ENCODE measurements at regions not wholly inside any gene's neighbourhood (a gene's known extent, or its start where the extent isn't known, plus 50 kb on each side); places are given as distances from the start of the nearest gene placed in this dataset.
A peak's percentile ranks its signal among the peaks of the same experiment; 100 is the strongest.

DNA sequence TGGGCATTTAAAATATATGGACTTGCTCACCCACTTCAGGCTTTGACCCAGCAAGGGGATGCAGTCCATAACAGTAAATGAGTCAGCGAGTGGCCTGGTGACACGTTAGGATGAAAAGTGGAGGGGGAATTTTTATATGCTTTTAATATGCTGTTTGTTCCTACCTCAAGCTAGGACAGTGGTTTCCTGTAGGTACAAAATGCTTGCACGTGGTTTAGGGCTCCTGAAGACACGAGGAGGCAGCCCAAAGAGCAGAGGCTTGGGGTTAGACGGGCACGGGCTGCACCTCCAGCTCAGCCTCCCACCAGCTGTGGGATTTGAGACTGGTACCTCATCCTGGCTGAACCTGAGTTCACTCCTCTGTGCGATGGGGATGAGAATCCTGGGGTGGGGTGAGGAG lies 306.2 kb upstream of the CXCR4 start:
- Histone ChIP-seq H3K4me2 (ENCODE audit: low read length, poor library complexity, severe bottlenecking) (no peak overlapping the region), H3K9ac (ENCODE audit: low read length) (peak overlapping the region; percentile 78), H2BK5ac (ENCODE audit: low read depth, low read length, poor library complexity, severe bottlenecking) (no peak overlapping the region), H3K9me3 (ENCODE audit: control insufficient read depth, low read length) (no peaks in the 10 kb centered on the region), H4K8ac (ENCODE audit: low read length) (no peak overlapping the region), H3K4me3 (ENCODE audit: insufficient read depth in 1 of 2, low read depth in 1 of 2, low read length in 2 of 2) (no peak overlapping the region), H3K27ac (ENCODE audit: low read length, poor library complexity, severe bottlenecking) (no peak overlapping the region), H4K91ac (ENCODE audit: low read length) (no peak overlapping the region), H3K36me3 (ENCODE audit: control insufficient read depth in 1 of 2, insufficient read depth in 2 of 2, low read depth in 1 of 2, low read length in 2 of 2) (no peaks in the 10 kb centered on the region), H3K79me1 (replicated peaks; ENCODE audit: low read length, poor library complexity, severe bottlenecking) (no peaks in the 10 kb centered on the region), H3K23ac (ENCODE audit: low read length in 2 of 2) (no peak overlapping the region), H2BK12ac (ENCODE audit: low read length in 2 of 2) (no peak overlapping the region), H2BK120ac (ENCODE audit: low read depth, low read length) (no peak overlapping the region), H3K4me1 (ENCODE audit: control insufficient read depth, insufficient read depth, low read depth, low read length) (peaks cover 2% of the 10 kb centered on the region), H3K4ac (ENCODE audit: low read depth in 1 of 2, low read length in 2 of 2) (no peak overlapping the region), H2AK5ac (ENCODE audit: low read length, severe bottlenecking) (no peak overlapping the region), H3K27me3 (ENCODE audit: control insufficient read depth in 1 of 2, insufficient read depth in 1 of 2, low read length in 2 of 2) (peaks cover 32 to 37% of the 10 kb centered on the region in 2 experiments), H2BK15ac (ENCODE audit: low read depth, poor library complexity, severe bottlenecking) (no peak overlapping the region), H2AFZ (ENCODE audit: low read depth, low read length) (no peak overlapping the region), H3K18ac (ENCODE audit: low read depth in 1 of 2, low read length in 2 of 2) (no peak overlapping the region), H3K14ac (ENCODE audit: low read length in 2 of 2) (no peak overlapping the region)
- no peak for DNase-seq
- 60% methylated on average over 7 of the region's 7 CpGs for WGBS

DNA sequence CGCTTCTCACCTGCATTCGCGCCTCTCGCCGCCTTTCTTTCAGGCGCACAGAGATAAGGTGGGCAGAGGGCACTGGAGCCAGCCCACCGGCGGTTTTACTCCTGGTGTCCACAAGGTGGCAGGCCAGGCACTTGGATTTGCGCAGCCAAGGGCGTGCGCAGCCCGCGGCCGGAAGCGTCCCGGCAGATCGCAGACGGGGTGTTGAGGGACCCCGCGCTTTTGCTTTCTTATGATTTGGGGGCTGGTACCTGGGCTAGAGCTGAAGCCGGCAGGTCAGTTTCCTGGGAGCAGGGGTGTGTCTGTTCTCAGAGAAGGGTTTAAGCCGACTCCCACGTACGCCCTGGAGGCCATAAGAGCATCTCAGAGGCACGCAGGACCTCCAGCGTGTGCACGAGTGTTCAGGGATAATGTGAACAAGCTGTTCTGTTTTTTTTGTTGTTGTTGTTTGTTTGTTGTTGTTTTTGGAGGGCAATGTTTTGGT lies 305.6 kb upstream of the CXCR4 start:
- H3K79me1 ChIP-seq (replicated peaks; ENCODE audit: low read length, poor library complexity, severe bottlenecking): no peaks in the 10 kb centered on the region
- H3K9me3 ChIP-seq (ENCODE audit: control insufficient read depth, low read length): no peaks in the 10 kb centered on the region
- no peak overlapping the region for H2AFZ ChIP-seq (ENCODE audit: low read depth, low read length)
- H2BK5ac ChIP-seq (ENCODE audit: low read depth, low read length, poor library complexity, severe bottlenecking): no peak overlapping the region
- no peak overlapping the region for H2BK15ac ChIP-seq (ENCODE audit: low read depth, poor library complexity, severe bottlenecking)
- 6% methylated on average over 27 of the region's 27 CpGs for WGBS
- H3K14ac ChIP-seq (ENCODE audit: low read length in 2 of 2): no peak overlapping the region
- DNase-seq: peak; percentile 54
- H3K18ac ChIP-seq (ENCODE audit: low read depth in 1 of 2, low read length in 2 of 2): no peak overlapping the region
- H2BK120ac ChIP-seq (ENCODE audit: low read depth, low read length): no peak overlapping the region
- no peak overlapping the region for H3K23ac ChIP-seq (ENCODE audit: low read length in 2 of 2)
- no peak overlapping the region for H4K91ac ChIP-seq (ENCODE audit: low read length)
- no peak overlapping the region for H3K4ac ChIP-seq (ENCODE audit: low read depth in 1 of 2, low read length in 2 of 2)
- H3K4me2 ChIP-seq (ENCODE audit: low read length, poor library complexity, severe bottlenecking): peak overlapping the region; percentile 79
- peak overlapping the region; percentile 78 for H3K9ac ChIP-seq (ENCODE audit: low read length)
- H2AK5ac ChIP-seq (ENCODE audit: low read length, severe bottlenecking): no peak overlapping the region
- peaks cover 2% of the 10 kb centered on the region for H3K4me1 ChIP-seq (ENCODE audit: control insufficient read depth, insufficient read depth, low read depth, low read length)
- peak overlapping the region; percentile 42 to 80 for H3K4me3 ChIP-seq (ENCODE audit: insufficient read depth in 1 of 2, low read depth in 1 of 2, low read length in 2 of 2)
- H3K27ac ChIP-seq (ENCODE audit: low read length, poor library complexity, severe bottlenecking): no peak overlapping the region
- H3K27me3 ChIP-seq (ENCODE audit: control insufficient read depth in 1 of 2, insufficient read depth in 1 of 2, low read length in 2 of 2): peaks cover 32 to 37% of the 10 kb centered on the region in 2 experiments
- H4K8ac ChIP-seq (ENCODE audit: low read length): no peak overlapping the region
- H2BK12ac ChIP-seq (ENCODE audit: low read length in 2 of 2): no peak overlapping the region
- no peaks in the 10 kb centered on the region for H3K36me3 ChIP-seq (ENCODE audit: control insufficient read depth in 1 of 2, insufficient read depth in 2 of 2, low read depth in 1 of 2, low read length in 2 of 2)

DNA sequence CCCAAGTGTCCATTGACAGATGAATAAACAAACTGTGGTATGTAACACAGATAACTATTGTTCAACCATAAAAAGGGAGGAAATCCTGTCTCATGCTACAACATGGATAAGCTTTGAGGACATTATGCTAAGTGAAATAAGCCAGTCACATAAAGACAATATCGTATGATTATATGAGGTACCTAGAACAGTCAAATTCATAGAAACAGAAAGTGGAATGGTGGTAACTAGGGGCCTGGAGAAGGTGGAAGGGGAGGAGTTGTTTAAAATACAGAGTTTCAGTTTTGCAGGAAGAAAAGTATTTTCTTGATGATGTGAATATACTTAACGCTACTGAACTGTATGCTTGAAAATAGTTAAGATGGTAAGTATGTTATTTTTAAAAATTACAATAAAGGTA lies 304.6 kb upstream of the CXCR4 start:
- H3K4me3 ChIP-seq (ENCODE audit: insufficient read depth in 1 of 2, low read depth in 1 of 2, low read length in 2 of 2): no peak overlapping the region
- no peak overlapping the region for H3K9ac ChIP-seq (ENCODE audit: low read length)
- 100% methylated on average over 2 of the region's 2 CpGs for WGBS
- H4K8ac ChIP-seq (ENCODE audit: low read length): no peak overlapping the region
- H3K9me3 ChIP-seq (ENCODE audit: control insufficient read depth, low read length): no peaks in the 10 kb centered on the region
- H3K4me2 ChIP-seq (ENCODE audit: low read length, poor library complexity, severe bottlenecking): no peak overlapping the region
- no peak overlapping the region for H2AK5ac ChIP-seq (ENCODE audit: low read length, severe bottlenecking)
- H3K14ac ChIP-seq (ENCODE audit: low read length in 2 of 2): no peak overlapping the region
- no peak overlapping the region for H3K18ac ChIP-seq (ENCODE audit: low read depth in 1 of 2, low read length in 2 of 2)
- H3K27me3 ChIP-seq (ENCODE audit: control insufficient read depth in 1 of 2, insufficient read depth in 1 of 2, low read length in 2 of 2): peaks cover 32 to 37% of the 10 kb centered on the region in 2 experiments
- no peaks in the 10 kb centered on the region for H3K79me1 ChIP-seq (replicated peaks; ENCODE audit: low read length, poor library complexity, severe bottlenecking)
- no peak overlapping the region for H3K4ac ChIP-seq (ENCODE audit: low read depth in 1 of 2, low read length in 2 of 2)
- no peak overlapping the region for H2BK5ac ChIP-seq (ENCODE audit: low read depth, low read length, poor library complexity, severe bottlenecking)
- no peak for DNase-seq
- no peak overlapping the region for H2AFZ ChIP-seq (ENCODE audit: low read depth, low read length)
- no peak overlapping the region for H2BK15ac ChIP-seq (ENCODE audit: low read depth, poor library complexity, severe bottlenecking)
- no peak overlapping the region for H2BK12ac ChIP-seq (ENCODE audit: low read length in 2 of 2)
- H3K4me1 ChIP-seq (ENCODE audit: control insufficient read depth, insufficient read depth, low read depth, low read length): peaks cover 2% of the 10 kb centered on the region
- no peak overlapping the region for H3K23ac ChIP-seq (ENCODE audit: low read length in 2 of 2)
- no peak overlapping the region for H2BK120ac ChIP-seq (ENCODE audit: low read depth, low read length)
- no peak overlapping the region for H3K27ac ChIP-seq (ENCODE audit: low read length, poor library complexity, severe bottlenecking)
- H3K36me3 ChIP-seq (ENCODE audit: control insufficient read depth in 1 of 2, insufficient read depth in 2 of 2, low read depth in 1 of 2, low read length in 2 of 2): no peaks in the 10 kb centered on the region
- H4K91ac ChIP-seq (ENCODE audit: low read length): no peak overlapping the region

DNA sequence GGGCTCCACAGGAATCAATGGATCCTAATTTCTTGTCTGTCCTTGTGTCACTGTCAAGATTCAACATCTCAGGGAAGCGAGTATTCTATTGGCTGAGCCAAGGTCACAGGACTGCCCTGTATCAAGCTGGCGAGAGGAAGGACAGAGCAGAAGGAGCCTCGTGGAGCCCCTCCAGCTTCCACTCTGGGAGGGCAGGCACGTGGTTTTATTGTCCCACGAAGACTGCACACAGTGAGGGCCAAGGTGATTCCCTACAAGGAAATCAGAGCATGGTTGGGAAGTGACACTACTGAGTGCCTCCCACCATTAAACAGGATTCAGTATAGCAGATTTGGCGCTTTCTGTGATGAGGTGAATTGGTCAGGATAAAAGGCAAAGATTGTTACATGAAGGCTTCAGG lies 302.4 kb upstream of the CXCR4 start:
- H3K23ac ChIP-seq (ENCODE audit: low read length in 2 of 2): no peak overlapping the region
- no peak overlapping the region for H2AK5ac ChIP-seq (ENCODE audit: low read length, severe bottlenecking)
- H2AFZ ChIP-seq (ENCODE audit: low read depth, low read length): no peak overlapping the region
- H3K9ac ChIP-seq (ENCODE audit: low read length): no peak overlapping the region
- no peaks in the 10 kb centered on the region for H3K36me3 ChIP-seq (ENCODE audit: control insufficient read depth in 1 of 2, insufficient read depth in 2 of 2, low read depth in 1 of 2, low read length in 2 of 2)
- no peak overlapping the region for H2BK5ac ChIP-seq (ENCODE audit: low read depth, low read length, poor library complexity, severe bottlenecking)
- H3K4me1 ChIP-seq (ENCODE audit: control insufficient read depth, insufficient read depth, low read depth, low read length): peaks cover 2% of the 10 kb centered on the region
- H3K9me3 ChIP-seq (ENCODE audit: control insufficient read depth, low read length): no peaks in the 10 kb centered on the region
- no peak overlapping the region for H2BK15ac ChIP-seq (ENCODE audit: low read depth, poor library complexity, severe bottlenecking)
- no peak overlapping the region for H2BK120ac ChIP-seq (ENCODE audit: low read depth, low read length)
- peaks cover 28 to 32% of the 10 kb centered on the region in 2 experiments for H3K27me3 ChIP-seq (ENCODE audit: control insufficient read depth in 1 of 2, insufficient read depth in 1 of 2, low read length in 2 of 2)
- no peak overlapping the region for H3K4me2 ChIP-seq (ENCODE audit: low read length, poor library complexity, severe bottlenecking)
- H3K18ac ChIP-seq (ENCODE audit: low read depth in 1 of 2, low read length in 2 of 2): no peak overlapping the region
- H2BK12ac ChIP-seq (ENCODE audit: low read length in 2 of 2): no peak overlapping the region
- H3K4me3 ChIP-seq (ENCODE audit: insufficient read depth in 1 of 2, low read depth in 1 of 2, low read length in 2 of 2): no peak overlapping the region
- H4K91ac ChIP-seq (ENCODE audit: low read length): no peak overlapping the region
- 64% methylated on average over 6 of the region's 6 CpGs for WGBS
- no peaks in the 10 kb centered on the region for H3K79me1 ChIP-seq (replicated peaks; ENCODE audit: low read length, poor library complexity, severe bottlenecking)
- no peak overlapping the region for H3K27ac ChIP-seq (ENCODE audit: low read length, poor library complexity, severe bottlenecking)
- no peak for DNase-seq
- H3K14ac ChIP-seq (ENCODE audit: low read length in 2 of 2): no peak overlapping the region
- no peak overlapping the region for H4K8ac ChIP-seq (ENCODE audit: low read length)
- no peak overlapping the region for H3K4ac ChIP-seq (ENCODE audit: low read depth in 1 of 2, low read length in 2 of 2)
